ENCODE measurements at regions not wholly inside any gene's neighbourhood (a gene's known extent, or its start where the extent isn't known, plus 50 kb on each side); places are given as distances from the start of the nearest gene placed in this dataset.

DNA sequence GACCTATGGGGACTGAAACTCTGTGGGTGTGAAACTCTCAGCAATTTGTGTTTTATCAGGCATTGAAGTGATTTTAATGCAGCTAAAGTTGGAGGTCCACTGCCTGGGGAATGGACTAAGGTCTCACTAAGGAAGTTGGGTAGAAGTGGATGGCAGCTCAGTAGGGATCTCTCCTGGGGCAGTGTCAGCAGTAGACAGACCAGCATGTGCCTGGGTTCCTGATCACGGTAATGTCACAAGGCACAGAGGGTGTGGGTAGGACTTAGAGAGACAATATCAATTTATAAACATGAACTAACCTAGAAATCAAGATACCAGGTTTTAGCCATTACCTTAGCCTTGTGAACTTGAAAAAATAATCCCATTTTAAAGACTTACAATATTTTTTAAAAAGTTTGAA lies 380.3 kb upstream of the LCORL start:
- Histone ChIP-seq H2AFZ (ENCODE audit: low read length) (no peak overlapping the region), H3K79me2 (ENCODE audit: insufficient read depth, low read length) (no peaks in the 10 kb centered on the region), H3K9ac (ENCODE audit: insufficient read depth, low read depth, low read length) (no peak overlapping the region), H3K4me3 (replicated peaks in 1 of 3; ENCODE audit: insufficient read depth in 1 of 3, low read depth in 2 of 3, low read length in 3 of 3) (no peak overlapping the region), H3K4me1 (ENCODE audit: insufficient read depth, low read length) (no peaks in the 10 kb centered on the region), H3K36me3 (replicated peaks in 1 of 2; ENCODE audit: control insufficient read depth in 1 of 2, insufficient read depth in 2 of 2, low read length in 2 of 2) (no peaks in the 10 kb centered on the region), H3K27me3 (ENCODE audit: control insufficient read depth in 1 of 2, insufficient read depth in 2 of 2, low read length in 2 of 2) (no peaks in the 10 kb centered on the region; a peak in 1 of 5 replicates), H3K9me3 (ENCODE audit: low read length) (no peaks in the 10 kb centered on the region), H3K27ac (ENCODE audit: extremely low read length, insufficient read depth, low read length) (no peak overlapping the region), H4K20me1 (ENCODE audit: insufficient read depth, low read length) (no peaks in the 10 kb centered on the region), H3K4me2 (ENCODE audit: low read depth, low read length) (no peak overlapping the region)
- ChIA-PET POLR2A (no interaction called here), CTCF (ENCODE audit: low intra/inter-chr PET ratio, low total read pairs) (no interaction called here)
- DNase-seq (ENCODE audit: low spot score) (no peak), FAIRE-seq (no peak), ATAC-seq (no peak)
- TF ChIP-seq ZSCAN30 (CRISPR knock-in tag; IDR thresholded peaks at IDR 0.05) (no peak), CCAR2 (optimal IDR thresholded peaks at IDR 0.05; ENCODE audit: low read depth, low read length) (no peak), ZBTB42 (CRISPR knock-in tag; IDR thresholded peaks at IDR 0.05) (no peak), NR2F2 (IDR thresholded peaks at IDR 0.05; ENCODE audit: borderline replicate concordance, low read depth) (no peak), ZKSCAN1 (IDR thresholded peaks at IDR 0.05; ENCODE audit: low read length) (no peak), KDM1A (CRISPR knock-in tag; IDR thresholded peaks at IDR 0.05) (no peak), ZNF772 (CRISPR knock-in tag; IDR thresholded peaks at IDR 0.05) (no peak)
- no TSS peak for BruUV-seq (replicated peaks)
- intact Hi-C loops (cut with micrococcal nuclease; ENCODE audit: unreplicated experiment) (no loop called here), in situ Hi-C loops (cut with HindIII; ENCODE audit: extremely low pct_ligation_motif_present, low pct_unique_long_range_greater_than_20kb) (no loop called here)
- 0% methylated on average over 1 of the region's 1 CpG for WGBS (ENCODE audit: low lambda C conversion rate)

DNA sequence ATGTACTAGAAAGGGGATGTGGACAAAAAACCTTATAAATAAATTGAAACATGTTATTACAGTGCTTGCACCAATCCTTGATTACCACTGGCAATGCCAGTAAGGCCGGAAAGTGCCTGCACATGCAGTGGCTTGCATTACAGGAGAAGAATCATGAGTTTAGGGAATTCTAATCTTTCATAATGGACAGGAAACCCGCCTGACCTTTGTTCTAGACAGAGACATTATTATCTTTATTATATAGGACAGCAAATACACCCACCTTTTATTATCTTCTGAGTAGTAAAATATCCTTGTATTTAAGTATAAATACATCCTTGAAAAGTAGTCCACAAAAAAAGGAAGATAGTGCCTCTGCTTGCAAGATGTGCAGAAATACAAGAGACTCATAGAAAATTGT lies 379.9 kb upstream of the LCORL start:
- Histone ChIP-seq H3K79me2 (ENCODE audit: insufficient read depth, low read length) (no peaks in the 10 kb centered on the region), H3K9ac (ENCODE audit: insufficient read depth, low read depth, low read length) (no peak overlapping the region), H3K9me3 (ENCODE audit: low read length) (no peaks in the 10 kb centered on the region), H2AFZ (ENCODE audit: low read length) (no peak overlapping the region), H4K20me1 (ENCODE audit: insufficient read depth, low read length) (no peaks in the 10 kb centered on the region), H3K36me3 (replicated peaks in 1 of 2; ENCODE audit: control insufficient read depth in 1 of 2, insufficient read depth in 2 of 2, low read length in 2 of 2) (no peaks in the 10 kb centered on the region), H3K4me2 (ENCODE audit: low read depth, low read length) (no peak overlapping the region), H3K4me3 (replicated peaks in 1 of 3; ENCODE audit: insufficient read depth in 1 of 3, low read depth in 2 of 3, low read length in 3 of 3) (no peak overlapping the region), H3K4me1 (ENCODE audit: insufficient read depth, low read length) (no peaks in the 10 kb centered on the region), H3K27ac (ENCODE audit: extremely low read length, insufficient read depth, low read length) (no peak overlapping the region), H3K27me3 (ENCODE audit: control insufficient read depth in 1 of 2, insufficient read depth in 2 of 2, low read length in 2 of 2) (no peaks in the 10 kb centered on the region; a peak in 1 of 5 replicates)
- CTCF ChIA-PET (ENCODE audit: low intra/inter-chr PET ratio, low total read pairs): no interaction called here
- ATAC-seq (no peak), FAIRE-seq (no peak), DNase-seq (ENCODE audit: low spot score) (no peak)
- WGBS (ENCODE audit: low lambda C conversion rate): 16% methylated on average over 2 of the region's 2 CpGs
- TF ChIP-seq SKIL (CRISPR knock-in tag; IDR thresholded peaks at IDR 0.05; ENCODE audit: borderline replicate concordance) (no peak), CBX5 (CRISPR knock-in tag; IDR thresholded peaks at IDR 0.05; ENCODE audit: borderline replicate concordance) (no peak), YEATS2 (CRISPR knock-in tag; IDR thresholded peaks at IDR 0.05; ENCODE audit: borderline replicate concordance) (no peak)
- TF ChIP-seq, protein P1, sequence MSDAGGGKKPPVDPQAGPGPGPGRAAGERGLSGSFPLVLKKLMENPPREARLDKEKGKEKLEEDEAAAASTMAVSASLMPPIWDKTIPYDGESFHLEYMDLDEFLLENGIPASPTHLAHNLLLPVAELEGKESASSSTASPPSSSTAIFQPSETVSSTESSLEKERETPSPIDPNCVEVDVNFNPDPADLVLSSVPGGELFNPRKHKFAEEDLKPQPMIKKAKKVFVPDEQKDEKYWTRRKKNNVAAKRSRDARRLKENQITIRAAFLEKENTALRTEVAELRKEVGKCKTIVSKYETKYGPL (CRISPR knock-in tag; IDR thresholded peaks at IDR 0.05): no peak
- intact Hi-C loops (cut with micrococcal nuclease; ENCODE audit: unreplicated experiment) (no loop called here), in situ Hi-C loops (cut with HindIII; ENCODE audit: extremely low pct_ligation_motif_present, low pct_unique_long_range_greater_than_20kb) (no loop called here)
- no TSS peak for BruUV-seq (replicated peaks)
- POLR2A ChIA-PET: no interaction called here

Data from HepG2 (cell line).